HL-60 (cell line): ENCODE measurements at regions not wholly inside any gene's neighbourhood (a gene's known extent, or its start where the extent isn't known, plus 50 kb on each side); places are given as distances from the start of the nearest gene placed in this dataset.

Experiments used
- DNase-seq, 2 experiments: peaks; one replicate each; pipeline ENCODE4 v3.0.0-alpha.2; 2010 to 2020; ENCODE audit warnings: low read depth in 1 of 2, low spot score in 1 of 2
- H3K27ac ChIP-seq: fragments of 250-450 bp; sonication (Bioruptor Pico); replicated peaks from 2 replicates; pipeline ENCODE4 v1.5.1; 2020; ENCODE audit warnings: mild to moderate bottlenecking, moderate library complexity
- H3K27me3 ChIP-seq: fragments of 250-450 bp; sonication (Bioruptor Pico); 2 replicates; pipeline ENCODE4 v1.5.1; 2021; ENCODE audit warnings: mild to moderate bottlenecking, moderate library complexity; ENCODE audit not compliant: insufficient read depth, poor library complexity, severe bottlenecking
- H3K4me3 ChIP-seq: replicated peaks from 2 replicates; pipeline ENCODE4 v1.5.1; 2011; ENCODE audit warnings: mild to moderate bottlenecking, control low read depth, low read length; ENCODE audit not compliant: insufficient read depth
- GABPA ChIP-seq: IDR thresholded peaks from 2 replicates; pipeline ENCODE4 v1.6.1; 2012; ENCODE audit warnings: low read depth
- POLR2AphosphoS5 ChIP-seq: IDR thresholded peaks from 2 replicates; pipeline ENCODE4 v1.6.1; 2012; ENCODE audit warnings: low read depth
- SPI1 ChIP-seq: IDR thresholded peaks from 2 replicates; pipeline ENCODE4 v1.6.1; 2012; ENCODE audit warnings: low read depth, mild to moderate bottlenecking, borderline replicate concordance
- TF ChIP-seq, protein P1 (sequence below): IDR thresholded peaks from one replicate; pipeline ENCODE4 v1.5.1; 2011; ENCODE audit warnings: low read length, control low read depth, inconsistent platforms; ENCODE audit not compliant: insufficient read depth
- TF ChIP-seq, protein P2 (sequence below): IDR thresholded peaks from 2 replicates; pipeline ENCODE4 v1.6.1; 2012; ENCODE audit warnings: low read depth; ENCODE audit not compliant: insufficient replicate concordance

- Histone ChIP-seq H3K27me3 (no peaks in the 10 kb centered on the region), H3K4me3 (no peak overlapping the region), H3K27ac (no peak overlapping the region)
- no peak for DNase-seq
- TF ChIP-seq, protein P1, sequence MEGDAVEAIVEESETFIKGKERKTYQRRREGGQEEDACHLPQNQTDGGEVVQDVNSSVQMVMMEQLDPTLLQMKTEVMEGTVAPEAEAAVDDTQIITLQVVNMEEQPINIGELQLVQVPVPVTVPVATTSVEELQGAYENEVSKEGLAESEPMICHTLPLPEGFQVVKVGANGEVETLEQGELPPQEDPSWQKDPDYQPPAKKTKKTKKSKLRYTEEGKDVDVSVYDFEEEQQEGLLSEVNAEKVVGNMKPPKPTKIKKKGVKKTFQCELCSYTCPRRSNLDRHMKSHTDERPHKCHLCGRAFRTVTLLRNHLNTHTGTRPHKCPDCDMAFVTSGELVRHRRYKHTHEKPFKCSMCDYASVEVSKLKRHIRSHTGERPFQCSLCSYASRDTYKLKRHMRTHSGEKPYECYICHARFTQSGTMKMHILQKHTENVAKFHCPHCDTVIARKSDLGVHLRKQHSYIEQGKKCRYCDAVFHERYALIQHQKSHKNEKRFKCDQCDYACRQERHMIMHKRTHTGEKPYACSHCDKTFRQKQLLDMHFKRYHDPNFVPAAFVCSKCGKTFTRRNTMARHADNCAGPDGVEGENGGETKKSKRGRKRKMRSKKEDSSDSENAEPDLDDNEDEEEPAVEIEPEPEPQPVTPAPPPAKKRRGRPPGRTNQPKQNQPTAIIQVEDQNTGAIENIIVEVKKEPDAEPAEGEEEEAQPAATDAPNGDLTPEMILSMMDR = no peak
- TF ChIP-seq SPI1 = no peak
- TF ChIP-seq GABPA = no peak
- TF ChIP-seq POLR2AphosphoS5 = no peak
- TF ChIP-seq, protein P2, sequence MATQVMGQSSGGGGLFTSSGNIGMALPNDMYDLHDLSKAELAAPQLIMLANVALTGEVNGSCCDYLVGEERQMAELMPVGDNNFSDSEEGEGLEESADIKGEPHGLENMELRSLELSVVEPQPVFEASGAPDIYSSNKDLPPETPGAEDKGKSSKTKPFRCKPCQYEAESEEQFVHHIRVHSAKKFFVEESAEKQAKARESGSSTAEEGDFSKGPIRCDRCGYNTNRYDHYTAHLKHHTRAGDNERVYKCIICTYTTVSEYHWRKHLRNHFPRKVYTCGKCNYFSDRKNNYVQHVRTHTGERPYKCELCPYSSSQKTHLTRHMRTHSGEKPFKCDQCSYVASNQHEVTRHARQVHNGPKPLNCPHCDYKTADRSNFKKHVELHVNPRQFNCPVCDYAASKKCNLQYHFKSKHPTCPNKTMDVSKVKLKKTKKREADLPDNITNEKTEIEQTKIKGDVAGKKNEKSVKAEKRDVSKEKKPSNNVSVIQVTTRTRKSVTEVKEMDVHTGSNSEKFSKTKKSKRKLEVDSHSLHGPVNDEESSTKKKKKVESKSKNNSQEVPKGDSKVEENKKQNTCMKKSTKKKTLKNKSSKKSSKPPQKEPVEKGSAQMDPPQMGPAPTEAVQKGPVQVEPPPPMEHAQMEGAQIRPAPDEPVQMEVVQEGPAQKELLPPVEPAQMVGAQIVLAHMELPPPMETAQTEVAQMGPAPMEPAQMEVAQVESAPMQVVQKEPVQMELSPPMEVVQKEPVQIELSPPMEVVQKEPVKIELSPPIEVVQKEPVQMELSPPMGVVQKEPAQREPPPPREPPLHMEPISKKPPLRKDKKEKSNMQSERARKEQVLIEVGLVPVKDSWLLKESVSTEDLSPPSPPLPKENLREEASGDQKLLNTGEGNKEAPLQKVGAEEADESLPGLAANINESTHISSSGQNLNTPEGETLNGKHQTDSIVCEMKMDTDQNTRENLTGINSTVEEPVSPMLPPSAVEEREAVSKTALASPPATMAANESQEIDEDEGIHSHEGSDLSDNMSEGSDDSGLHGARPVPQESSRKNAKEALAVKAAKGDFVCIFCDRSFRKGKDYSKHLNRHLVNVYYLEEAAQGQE = no peak
Observed at GRCh38 chr15:36415643-36416042, 163.8 kb upstream of the CDIN1 start.

DNA sequence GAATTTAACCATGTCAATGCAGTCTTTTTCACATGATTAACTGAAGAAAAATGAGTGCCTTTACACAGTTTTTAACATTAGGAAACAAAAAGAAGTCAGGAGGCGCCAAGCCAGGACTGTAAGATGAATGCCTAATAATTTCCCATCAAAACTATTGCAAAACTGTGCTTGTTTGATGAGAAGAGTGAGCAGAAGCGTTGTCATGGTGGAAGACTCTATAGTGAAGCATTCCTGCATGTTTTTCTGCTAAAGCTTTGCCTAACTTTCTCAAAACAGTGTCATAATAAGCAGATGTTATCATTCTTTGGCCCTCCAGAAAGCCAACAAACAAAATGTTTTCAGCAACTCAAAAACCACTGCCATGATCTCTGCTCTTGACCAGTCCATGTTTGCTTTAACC, 156.8 kb upstream of the CDIN1 start:
- TF ChIP-seq GABPA (no peak), POLR2AphosphoS5 (no peak), SPI1 (no peak)
- TF ChIP-seq, protein P2 = no peak
- TF ChIP-seq, protein P1 = no peak
- H3K4me3 ChIP-seq = no peak overlapping the region
- H3K27ac ChIP-seq = no peak overlapping the region
- no peaks in the 10 kb centered on the region for H3K27me3 ChIP-seq
- DNase-seq = no peak

GRCh38 chr15:36426691-36427090, 152.7 kb upstream of the CDIN1 start:
- H3K27me3 ChIP-seq = no peaks in the 10 kb centered on the region
- TF ChIP-seq GABPA = no peak
- DNase-seq = no peak
- H3K27ac ChIP-seq = no peak overlapping the region
- no peak overlapping the region for H3K4me3 ChIP-seq

DNA sequence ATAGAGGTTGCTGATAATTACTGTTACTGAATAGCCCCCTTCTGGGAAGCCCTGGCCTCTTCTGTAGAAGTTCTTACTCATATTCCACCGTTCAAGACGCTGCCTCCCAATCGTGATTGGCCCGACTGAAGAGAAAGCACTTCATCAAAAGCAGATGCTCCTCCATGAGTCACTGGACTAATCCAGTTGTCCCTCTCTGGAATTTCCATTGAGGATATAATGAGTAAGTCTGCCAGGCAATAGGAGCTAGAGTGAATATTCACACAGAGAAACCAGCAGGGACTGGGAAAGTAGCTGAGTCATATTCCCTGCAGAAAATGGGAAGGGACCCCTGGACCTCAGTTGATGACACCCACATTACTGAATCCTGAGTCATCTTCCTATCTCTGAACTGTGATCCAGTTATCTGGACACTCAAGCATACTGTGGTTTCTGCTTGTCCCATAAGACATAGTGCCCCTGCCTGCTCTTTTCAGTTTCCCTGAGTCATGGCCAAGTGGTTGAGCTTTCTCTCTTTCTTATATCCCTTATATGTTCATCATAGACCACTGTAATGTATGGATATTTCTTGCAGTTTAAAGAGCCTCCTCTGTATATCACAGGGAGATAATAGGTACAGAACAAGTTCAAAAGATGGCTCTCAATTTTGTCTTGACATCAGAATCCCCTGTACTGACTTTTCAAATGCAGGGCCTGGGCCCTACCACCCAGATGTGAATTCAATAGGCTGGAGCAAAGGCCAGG, 151.2 kb upstream of the CDIN1 start:
- DNase-seq = no peak
- no peak for TF ChIP-seq SPI1
- TF ChIP-seq, protein P2 = no peak
- no peak for TF ChIP-seq POLR2AphosphoS5
- TF ChIP-seq, protein P1 = no peak
- no peak for TF ChIP-seq GABPA
- Histone ChIP-seq H3K4me3 (no peak overlapping the region), H3K27ac (no peak overlapping the region), H3K27me3 (no peaks in the 10 kb centered on the region)
